ENCODE measurements at regions not wholly inside any gene's neighbourhood (a gene's known extent, or its start where the extent isn't known, plus 50 kb on each side); places are given as distances from the start of the nearest gene placed in this dataset.

DNA sequence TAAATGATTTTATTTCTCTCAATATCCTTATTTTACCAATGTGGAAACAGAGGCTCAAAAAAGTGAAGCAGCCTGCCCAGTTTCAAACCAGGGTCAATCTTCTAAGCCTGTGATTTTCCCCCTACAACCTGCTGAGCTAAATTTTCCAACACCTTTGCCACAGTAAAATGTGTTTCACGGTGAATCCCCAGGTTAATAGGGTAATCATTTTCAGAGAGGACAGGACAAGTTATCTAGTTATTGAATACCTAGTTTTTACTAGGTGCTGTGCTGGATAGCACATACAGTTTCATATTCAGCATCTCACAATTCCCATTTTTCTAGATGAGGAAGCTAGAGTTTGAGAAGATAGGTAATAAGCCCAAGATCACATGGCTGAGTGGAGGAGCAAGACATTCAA, 236.6 kb downstream of the PTH2R start (continued):
- TF ChIP-seq, protein P1, sequence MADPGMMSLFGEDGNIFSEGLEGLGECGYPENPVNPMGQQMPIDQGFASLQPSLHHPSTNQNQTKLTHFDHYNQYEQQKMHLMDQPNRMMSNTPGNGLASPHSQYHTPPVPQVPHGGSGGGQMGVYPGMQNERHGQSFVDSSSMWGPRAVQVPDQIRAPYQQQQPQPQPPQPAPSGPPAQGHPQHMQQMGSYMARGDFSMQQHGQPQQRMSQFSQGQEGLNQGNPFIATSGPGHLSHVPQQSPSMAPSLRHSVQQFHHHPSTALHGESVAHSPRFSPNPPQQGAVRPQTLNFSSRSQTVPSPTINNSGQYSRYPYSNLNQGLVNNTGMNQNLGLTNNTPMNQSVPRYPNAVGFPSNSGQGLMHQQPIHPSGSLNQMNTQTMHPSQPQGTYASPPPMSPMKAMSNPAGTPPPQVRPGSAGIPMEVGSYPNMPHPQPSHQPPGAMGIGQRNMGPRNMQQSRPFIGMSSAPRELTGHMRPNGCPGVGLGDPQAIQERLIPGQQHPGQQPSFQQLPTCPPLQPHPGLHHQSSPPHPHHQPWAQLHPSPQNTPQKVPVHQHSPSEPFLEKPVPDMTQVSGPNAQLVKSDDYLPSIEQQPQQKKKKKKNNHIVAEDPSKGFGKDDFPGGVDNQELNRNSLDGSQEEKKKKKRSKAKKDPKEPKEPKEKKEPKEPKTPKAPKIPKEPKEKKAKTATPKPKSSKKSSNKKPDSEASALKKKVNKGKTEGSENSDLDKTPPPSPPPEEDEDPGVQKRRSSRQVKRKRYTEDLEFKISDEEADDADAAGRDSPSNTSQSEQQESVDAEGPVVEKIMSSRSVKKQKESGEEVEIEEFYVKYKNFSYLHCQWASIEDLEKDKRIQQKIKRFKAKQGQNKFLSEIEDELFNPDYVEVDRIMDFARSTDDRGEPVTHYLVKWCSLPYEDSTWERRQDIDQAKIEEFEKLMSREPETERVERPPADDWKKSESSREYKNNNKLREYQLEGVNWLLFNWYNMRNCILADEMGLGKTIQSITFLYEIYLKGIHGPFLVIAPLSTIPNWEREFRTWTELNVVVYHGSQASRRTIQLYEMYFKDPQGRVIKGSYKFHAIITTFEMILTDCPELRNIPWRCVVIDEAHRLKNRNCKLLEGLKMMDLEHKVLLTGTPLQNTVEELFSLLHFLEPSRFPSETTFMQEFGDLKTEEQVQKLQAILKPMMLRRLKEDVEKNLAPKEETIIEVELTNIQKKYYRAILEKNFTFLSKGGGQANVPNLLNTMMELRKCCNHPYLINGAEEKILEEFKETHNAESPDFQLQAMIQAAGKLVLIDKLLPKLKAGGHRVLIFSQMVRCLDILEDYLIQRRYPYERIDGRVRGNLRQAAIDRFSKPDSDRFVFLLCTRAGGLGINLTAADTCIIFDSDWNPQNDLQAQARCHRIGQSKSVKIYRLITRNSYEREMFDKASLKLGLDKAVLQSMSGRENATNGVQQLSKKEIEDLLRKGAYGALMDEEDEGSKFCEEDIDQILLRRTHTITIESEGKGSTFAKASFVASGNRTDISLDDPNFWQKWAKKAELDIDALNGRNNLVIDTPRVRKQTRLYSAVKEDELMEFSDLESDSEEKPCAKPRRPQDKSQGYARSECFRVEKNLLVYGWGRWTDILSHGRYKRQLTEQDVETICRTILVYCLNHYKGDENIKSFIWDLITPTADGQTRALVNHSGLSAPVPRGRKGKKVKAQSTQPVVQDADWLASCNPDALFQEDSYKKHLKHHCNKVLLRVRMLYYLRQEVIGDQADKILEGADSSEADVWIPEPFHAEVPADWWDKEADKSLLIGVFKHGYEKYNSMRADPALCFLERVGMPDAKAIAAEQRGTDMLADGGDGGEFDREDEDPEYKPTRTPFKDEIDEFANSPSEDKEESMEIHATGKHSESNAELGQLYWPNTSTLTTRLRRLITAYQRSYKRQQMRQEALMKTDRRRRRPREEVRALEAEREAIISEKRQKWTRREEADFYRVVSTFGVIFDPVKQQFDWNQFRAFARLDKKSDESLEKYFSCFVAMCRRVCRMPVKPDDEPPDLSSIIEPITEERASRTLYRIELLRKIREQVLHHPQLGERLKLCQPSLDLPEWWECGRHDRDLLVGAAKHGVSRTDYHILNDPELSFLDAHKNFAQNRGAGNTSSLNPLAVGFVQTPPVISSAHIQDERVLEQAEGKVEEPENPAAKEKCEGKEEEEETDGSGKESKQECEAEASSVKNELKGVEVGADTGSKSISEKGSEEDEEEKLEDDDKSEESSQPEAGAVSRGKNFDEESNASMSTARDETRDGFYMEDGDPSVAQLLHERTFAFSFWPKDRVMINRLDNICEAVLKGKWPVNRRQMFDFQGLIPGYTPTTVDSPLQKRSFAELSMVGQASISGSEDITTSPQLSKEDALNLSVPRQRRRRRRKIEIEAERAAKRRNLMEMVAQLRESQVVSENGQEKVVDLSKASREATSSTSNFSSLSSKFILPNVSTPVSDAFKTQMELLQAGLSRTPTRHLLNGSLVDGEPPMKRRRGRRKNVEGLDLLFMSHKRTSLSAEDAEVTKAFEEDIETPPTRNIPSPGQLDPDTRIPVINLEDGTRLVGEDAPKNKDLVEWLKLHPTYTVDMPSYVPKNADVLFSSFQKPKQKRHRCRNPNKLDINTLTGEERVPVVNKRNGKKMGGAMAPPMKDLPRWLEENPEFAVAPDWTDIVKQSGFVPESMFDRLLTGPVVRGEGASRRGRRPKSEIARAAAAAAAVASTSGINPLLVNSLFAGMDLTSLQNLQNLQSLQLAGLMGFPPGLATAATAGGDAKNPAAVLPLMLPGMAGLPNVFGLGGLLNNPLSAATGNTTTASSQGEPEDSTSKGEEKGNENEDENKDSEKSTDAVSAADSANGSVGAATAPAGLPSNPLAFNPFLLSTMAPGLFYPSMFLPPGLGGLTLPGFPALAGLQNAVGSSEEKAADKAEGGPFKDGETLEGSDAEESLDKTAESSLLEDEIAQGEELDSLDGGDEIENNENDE (IDR thresholded peaks at IDR 0.05; ENCODE audit: insufficient replicate concordance, low read length): no peak
- TF ChIP-seq ASH2L (IDR thresholded peaks at IDR 0.05; ENCODE audit: low read length) (no peak), BRCA1 (IDR thresholded peaks at IDR 0.05; ENCODE audit: low read depth, low read length) (no peak)
